ENCODE measurements at regions not wholly inside any gene's neighbourhood (a gene's known extent, or its start where the extent isn't known, plus 50 kb on each side); places are given as distances from the start of the nearest gene placed in this dataset.

DNA sequence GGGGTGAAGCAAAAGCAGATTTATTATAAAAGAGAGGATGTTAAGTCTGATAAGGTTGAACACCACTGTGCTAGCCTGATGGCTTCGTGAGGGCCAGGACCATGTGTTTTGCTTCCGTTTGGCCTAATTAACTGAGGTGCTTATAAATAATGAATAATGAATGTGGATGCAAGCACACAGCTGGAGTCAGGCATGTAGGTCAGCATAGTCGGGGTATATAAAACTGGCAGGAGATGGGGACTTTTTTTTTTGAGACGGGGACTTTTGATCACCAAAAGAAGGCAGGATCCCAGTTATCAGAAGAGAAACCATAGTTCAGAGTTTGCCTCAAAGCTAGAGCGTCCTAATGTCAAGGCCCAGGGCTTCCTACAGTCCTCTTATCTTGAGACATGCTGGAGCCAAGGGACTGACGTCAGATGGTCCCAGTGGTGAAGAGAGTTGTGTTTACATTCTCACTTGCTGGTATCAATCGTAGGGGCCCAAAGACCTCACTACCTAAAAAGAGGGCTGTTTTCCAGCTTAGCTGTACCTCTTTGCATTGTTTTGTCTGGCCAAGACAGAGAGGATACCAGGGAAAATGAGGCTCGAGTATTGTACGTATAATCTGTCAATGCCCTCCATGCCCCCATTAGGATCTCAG is 50.4 kb downstream of the RTL9 start:
- FAIRE-seq: no peak
- TF ChIP-seq, protein P1, sequence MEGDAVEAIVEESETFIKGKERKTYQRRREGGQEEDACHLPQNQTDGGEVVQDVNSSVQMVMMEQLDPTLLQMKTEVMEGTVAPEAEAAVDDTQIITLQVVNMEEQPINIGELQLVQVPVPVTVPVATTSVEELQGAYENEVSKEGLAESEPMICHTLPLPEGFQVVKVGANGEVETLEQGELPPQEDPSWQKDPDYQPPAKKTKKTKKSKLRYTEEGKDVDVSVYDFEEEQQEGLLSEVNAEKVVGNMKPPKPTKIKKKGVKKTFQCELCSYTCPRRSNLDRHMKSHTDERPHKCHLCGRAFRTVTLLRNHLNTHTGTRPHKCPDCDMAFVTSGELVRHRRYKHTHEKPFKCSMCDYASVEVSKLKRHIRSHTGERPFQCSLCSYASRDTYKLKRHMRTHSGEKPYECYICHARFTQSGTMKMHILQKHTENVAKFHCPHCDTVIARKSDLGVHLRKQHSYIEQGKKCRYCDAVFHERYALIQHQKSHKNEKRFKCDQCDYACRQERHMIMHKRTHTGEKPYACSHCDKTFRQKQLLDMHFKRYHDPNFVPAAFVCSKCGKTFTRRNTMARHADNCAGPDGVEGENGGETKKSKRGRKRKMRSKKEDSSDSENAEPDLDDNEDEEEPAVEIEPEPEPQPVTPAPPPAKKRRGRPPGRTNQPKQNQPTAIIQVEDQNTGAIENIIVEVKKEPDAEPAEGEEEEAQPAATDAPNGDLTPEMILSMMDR (IDR thresholded peaks at IDR 0.05; ENCODE audit: insufficient read depth, missing control alignments): no peak
- DNase-seq (ENCODE audit: insufficient read length, low spot score): no peak

DNA sequence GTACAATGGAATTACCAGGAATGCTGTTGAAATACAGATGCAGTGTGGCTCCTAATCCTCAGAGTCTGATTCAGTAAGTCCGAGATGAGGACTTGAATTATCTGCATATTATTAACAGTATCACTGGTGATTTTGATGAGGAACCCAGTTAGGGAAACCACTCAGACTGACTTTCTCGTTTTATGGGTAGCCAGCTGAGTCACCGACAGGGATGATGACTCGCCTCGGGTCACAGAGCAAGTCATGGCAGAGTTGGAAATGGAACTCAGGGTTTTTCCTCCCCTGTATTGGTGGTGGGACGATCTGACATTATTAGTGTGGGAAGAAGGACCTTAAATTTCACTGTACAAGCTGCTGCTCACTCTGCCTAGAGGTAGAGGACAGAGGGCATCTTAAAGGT is 51.3 kb downstream of the RTL9 start:
- DNase-seq (ENCODE audit: insufficient read length, low spot score): no peak
- TF ChIP-seq, protein P1 (IDR thresholded peaks at IDR 0.05; ENCODE audit: insufficient read depth, missing control alignments): no peak
- FAIRE-seq: no peak

DNA sequence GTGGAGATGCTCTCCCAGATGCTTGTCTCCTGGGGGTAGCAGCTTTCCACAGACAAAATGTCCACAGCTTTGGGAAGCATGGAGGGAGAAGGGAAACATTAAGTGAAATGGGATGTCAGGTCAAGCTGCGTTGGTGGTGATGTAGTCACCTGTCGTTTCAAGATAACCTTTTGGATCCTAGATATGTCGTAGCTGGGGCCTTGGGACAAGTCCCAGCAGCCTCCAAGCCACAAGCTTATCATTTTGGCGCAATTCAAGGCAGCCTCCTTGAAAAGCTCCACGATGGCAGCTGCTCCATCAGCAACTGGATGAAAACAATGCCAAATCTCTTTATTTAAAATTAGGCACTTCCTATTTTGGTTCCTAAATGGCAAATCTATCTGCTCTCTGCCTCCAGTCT is 52.0 kb downstream of the RTL9 start:
- DNase-seq (ENCODE audit: insufficient read length, low spot score): no peak
- FAIRE-seq: no peak
- TF ChIP-seq, protein P1 (IDR thresholded peaks at IDR 0.05; ENCODE audit: insufficient read depth, missing control alignments): no peak

DNA sequence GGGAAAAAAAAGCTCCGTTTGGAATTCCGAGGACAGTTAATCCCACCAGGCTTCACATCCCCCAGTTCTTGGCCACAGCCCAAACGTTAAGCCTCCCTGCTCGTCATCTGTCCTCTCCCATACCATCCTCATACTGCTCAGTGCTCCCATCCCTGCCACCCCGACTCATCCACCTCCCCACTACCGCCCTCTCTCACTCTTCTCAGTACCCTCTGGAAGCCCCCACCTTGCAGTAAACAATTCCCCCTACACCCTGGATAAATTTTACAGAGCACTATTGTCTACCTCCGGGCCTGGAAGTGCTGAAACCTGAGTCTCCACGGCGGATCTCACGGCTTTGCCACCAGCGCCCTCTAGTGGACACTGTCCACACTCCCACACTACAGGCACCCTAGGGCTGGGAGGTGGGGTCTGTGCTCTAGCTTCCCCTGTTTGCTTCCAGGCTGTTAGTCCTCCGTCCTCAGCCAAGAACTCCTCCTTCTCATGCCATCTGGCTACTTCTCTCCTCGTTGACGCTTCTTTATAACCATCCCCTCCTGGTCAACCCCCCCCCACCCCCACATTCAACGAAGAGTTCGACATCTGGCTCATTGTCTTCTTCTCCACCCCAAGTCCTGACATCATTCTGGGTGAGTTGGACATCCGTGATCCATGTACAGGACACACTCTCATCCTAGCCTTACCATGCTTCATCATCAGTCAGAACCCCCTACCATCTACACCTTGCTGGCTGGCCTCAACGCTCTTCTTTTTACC is 54.5 kb downstream of the RTL9 start:
- FAIRE-seq (no peak), DNase-seq (ENCODE audit: insufficient read length, low spot score) (peak; percentile 37)
- TF ChIP-seq, protein P1 (IDR thresholded peaks at IDR 0.05; ENCODE audit: insufficient read depth, missing control alignments): peak; percentile 63

DNA sequence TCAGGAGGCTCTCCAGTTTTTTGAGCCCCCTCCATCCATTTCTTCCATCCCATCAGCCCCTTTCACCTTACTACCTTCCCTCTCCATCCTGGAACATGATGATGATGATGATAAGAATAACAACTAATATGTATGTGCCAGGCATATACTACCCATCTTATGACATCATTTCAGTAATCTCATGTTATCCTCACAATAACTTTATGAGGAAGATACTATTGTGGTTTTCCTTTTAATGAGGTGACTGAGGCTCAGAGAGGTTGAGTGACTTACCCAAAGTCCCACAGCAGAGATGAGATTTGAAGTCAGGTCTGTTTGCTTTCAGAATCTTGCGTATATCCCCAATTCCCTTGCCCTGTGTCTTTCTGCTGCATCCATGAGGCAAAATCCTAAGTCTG is 55.1 kb downstream of the RTL9 start:
- FAIRE-seq: no peak
- TF ChIP-seq, protein P1 (IDR thresholded peaks at IDR 0.05; ENCODE audit: insufficient read depth, missing control alignments): no peak

DNA sequence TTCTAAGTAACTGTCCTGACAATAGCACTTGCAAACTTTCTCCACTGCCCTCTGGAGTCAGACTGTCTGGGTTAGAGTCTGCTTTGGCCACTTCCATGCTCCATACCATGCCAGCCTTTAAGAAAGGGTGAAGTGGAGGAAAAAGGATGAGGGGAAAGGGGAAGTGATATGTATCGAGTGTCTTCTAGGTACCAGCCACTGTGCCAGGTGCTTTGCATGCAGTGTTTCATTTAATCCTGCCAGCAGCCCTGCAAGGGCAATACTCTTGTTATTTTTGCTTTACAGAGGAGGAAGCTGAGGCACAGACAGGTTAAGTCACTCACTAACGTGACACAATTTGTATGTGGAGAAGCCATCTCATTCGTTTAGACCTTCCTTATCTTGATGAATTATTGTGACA is 55.6 kb downstream of the RTL9 start:
- TF ChIP-seq, protein P1 (IDR thresholded peaks at IDR 0.05; ENCODE audit: insufficient read depth, missing control alignments): no peak
- no peak for FAIRE-seq

More for the DNA sequence above, 55.1 kb downstream of the RTL9 start:
- DNase-seq (ENCODE audit: insufficient read length, low spot score): no peak

More for the DNA sequence above, 55.6 kb downstream of the RTL9 start:
- DNase-seq (ENCODE audit: insufficient read length, low spot score): no peak

All from D721Med (cell line).